Choroid plexus epithelial cell (primary cell): ENCODE measurements at regions not wholly inside any gene's neighbourhood (a gene's known extent, or its start where the extent isn't known, plus 50 kb on each side); places are given as distances from the start of the nearest gene placed in this dataset.

Experiments
- DNase-seq: peaks from one replicate; pipeline ENCODE4 v3.0.0-alpha.2; 2010; ENCODE audit warnings: low read depth
- H3K4me3 ChIP-seq: 2 replicates; pipeline ENCODE4 v1.5.1; 2011; ENCODE audit warnings: low read depth, mild to moderate bottlenecking, control low read depth, low read length, moderate library complexity
- TF ChIP-seq, protein P1 (sequence below): conservative IDR thresholded peaks from 2 replicates; pipeline ENCODE4 v1.5.1; 2011; ENCODE audit warnings: low read depth, mild to moderate bottlenecking, control low read depth, inconsistent platforms, low read length, moderate library complexity

DNA sequence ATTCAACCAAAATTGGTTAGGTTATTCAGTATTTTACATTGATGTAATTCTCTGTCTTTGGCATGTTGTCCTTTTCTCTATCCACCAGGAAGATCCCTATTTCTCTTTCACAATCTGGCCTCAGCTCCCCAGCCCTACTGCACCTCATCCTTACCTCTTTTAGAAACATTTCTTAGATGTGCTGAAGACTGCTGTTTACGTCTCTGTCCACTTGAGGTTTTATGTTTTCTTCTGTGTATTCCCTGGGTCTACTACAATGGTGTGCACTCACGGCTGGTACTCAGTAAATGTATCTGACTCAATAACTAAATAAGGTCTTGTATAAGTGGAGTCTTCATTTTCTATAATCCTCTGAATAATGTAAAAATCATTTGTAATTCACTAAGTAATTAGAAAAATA, 822.7 kb downstream of the DTWD2 start:
- DNase-seq, result no peak

DNA sequence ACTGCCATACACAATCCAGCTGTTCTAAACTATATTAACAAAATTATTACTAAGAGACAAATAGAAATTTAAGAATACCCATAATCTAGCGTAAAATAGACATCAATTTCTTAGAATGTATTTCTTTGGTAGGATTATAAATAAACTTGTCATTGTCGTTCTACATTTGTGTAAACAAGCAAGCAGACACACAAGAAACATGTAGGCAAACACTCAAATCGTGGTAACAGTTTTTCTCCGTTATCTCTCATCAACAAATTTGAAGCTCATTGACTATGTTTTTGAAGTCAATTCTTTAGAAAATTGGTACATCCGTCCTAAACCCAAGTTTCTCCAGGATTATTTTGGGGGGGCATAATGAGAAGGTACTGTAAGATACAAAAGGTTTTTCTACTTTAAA, 832.2 kb downstream of the DTWD2 start:
- no peak for DNase-seq
- no peak overlapping the region for H3K4me3 ChIP-seq
- TF ChIP-seq, protein P1, sequence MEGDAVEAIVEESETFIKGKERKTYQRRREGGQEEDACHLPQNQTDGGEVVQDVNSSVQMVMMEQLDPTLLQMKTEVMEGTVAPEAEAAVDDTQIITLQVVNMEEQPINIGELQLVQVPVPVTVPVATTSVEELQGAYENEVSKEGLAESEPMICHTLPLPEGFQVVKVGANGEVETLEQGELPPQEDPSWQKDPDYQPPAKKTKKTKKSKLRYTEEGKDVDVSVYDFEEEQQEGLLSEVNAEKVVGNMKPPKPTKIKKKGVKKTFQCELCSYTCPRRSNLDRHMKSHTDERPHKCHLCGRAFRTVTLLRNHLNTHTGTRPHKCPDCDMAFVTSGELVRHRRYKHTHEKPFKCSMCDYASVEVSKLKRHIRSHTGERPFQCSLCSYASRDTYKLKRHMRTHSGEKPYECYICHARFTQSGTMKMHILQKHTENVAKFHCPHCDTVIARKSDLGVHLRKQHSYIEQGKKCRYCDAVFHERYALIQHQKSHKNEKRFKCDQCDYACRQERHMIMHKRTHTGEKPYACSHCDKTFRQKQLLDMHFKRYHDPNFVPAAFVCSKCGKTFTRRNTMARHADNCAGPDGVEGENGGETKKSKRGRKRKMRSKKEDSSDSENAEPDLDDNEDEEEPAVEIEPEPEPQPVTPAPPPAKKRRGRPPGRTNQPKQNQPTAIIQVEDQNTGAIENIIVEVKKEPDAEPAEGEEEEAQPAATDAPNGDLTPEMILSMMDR, result no peak

More for the DNA sequence above, 822.7 kb downstream of the DTWD2 start:
- H3K4me3 ChIP-seq, result no peak overlapping the region
- TF ChIP-seq, protein P1, result no peak

DNA sequence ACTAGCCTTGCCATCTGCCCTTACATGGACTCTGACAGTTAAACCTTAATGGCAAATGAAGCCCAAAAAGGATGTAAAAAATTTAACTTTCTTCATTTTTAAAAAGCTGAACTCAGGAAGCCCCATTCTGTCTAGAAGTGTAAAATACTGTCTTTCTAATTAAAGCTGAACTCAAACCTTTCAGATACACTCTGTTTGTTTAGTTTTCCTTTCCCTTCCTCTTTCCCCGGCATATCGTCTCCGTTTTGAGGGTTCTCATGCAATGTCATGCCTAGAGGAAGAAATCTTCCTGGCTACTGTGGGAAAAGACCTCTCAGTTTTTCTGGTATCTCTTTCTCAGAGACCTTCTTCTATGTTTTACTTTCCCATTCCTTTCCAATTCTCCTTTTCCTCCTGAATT, 841.5 kb downstream of the DTWD2 start:
- DNase-seq, result no peak
- no peak overlapping the region for H3K4me3 ChIP-seq
- TF ChIP-seq, protein P1, result no peak

DNA sequence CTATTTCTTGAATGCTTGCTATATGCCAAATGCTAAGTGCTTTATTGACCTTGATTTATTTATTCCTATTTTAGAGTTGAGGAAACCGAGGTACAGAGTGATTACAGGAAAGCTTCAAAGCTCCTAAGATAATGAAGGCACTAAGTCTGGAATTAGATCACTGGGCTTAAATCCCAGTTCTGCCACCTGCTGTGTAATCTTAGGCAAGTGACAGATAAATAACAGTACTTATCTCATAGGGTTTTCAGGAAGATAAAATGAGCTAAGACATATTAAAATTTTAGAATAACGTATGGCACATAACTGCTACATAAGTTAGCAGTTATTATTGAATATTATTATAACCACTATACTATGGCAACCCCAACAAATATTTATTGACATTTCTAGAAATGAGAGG, 843.8 kb downstream of the DTWD2 start:
- TF ChIP-seq, protein P1, result no peak
- DNase-seq, result peak; percentile 1
- no peak overlapping the region for H3K4me3 ChIP-seq

DNA sequence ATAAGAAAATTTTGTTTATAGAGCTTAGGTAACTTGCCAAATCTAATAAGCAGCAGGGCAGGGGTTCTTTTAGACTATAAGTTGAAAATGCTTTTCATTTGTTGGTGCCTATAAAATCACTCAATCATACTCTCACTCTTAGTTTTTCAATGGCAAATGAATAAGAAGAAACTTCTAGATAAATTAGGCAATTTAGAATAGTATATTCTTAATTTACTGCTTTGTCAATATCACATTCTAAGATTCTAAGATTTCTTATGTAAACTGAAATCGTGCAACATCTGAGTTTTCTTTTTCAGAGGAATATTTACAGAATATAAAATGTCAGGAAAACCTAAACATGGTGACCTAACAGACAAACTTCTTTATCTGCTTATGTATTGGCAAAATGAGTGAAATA, 849.0 kb downstream of the DTWD2 start:
- TF ChIP-seq, protein P1, result no peak
- no peak overlapping the region for H3K4me3 ChIP-seq
- no peak for DNase-seq

DNA sequence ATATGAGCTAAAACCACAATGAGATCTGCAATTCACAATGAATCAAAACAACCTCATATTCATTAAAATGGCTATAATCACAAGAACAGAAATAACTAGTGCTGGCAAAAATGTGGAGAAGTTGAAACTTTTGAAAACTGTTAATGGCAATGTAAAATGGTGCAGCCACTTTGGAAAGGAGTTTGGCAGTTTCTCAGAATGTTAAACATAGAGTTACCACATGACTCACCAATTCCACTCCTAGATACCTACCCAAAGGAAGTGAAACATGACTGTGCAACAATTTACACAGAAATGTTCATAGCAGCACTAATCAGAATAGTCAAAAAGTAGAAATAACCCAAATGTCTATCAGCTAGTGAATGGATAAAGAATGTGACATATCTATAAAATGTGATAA, 862.2 kb downstream of the DTWD2 start:
- H3K4me3 ChIP-seq, result no peak overlapping the region
- no peak for DNase-seq
- TF ChIP-seq, protein P1, result no peak

DNA sequence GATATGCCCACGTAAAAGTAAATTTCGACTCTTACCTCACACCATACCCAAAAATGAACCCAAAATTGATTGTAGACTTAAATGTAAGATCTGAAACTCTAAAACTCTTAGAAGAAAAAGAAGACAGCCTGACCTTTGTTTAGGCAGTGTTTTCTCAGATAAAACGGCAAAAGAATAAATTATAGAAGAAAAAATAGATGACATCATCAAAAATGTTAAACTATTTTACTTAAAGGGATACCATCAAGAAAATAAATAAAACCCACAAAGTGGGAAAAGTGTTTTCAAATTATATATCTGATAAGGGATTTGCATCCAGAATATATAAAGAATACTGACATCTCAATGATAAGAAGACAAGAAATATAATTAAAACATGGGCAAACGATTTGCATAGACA, 862.7 kb downstream of the DTWD2 start:
- no peak for DNase-seq
- no peak overlapping the region for H3K4me3 ChIP-seq
- TF ChIP-seq, protein P1, result no peak
